Erythroblast (primary cell): ENCODE measurements at regions not wholly inside any gene's neighbourhood (a gene's known extent, or its start where the extent isn't known, plus 50 kb on each side); places are given as distances from the start of the nearest gene placed in this dataset.

Experiments
- GATA1 ChIP-seq: IDR thresholded peaks from 2 replicates; pipeline ENCODE4 v1.6.1; 2011; ENCODE audit warnings: low read depth, mild to moderate bottlenecking, control low read depth, low read length, moderate library complexity
- POLR2A ChIP-seq: IDR thresholded peaks from 2 replicates; pipeline ENCODE4 v1.6.1; 2011; ENCODE audit warnings: mild to moderate bottlenecking, low read length

- no peak for TF ChIP-seq POLR2A
- no peak for TF ChIP-seq GATA1
Measured at GRCh38 chr3:39573392-39573791, 105.9 kb downstream of the MOBP start.
